ENCODE measurements at regions not wholly inside any gene's neighbourhood (a gene's known extent, or its start where the extent isn't known, plus 50 kb on each side); places are given as distances from the start of the nearest gene placed in this dataset.

GRCh38 chr7:85426487-85426960, 239.7 kb upstream of the SEMA3D start:
- no peaks in the 10 kb centered on the region for H3K4me1 ChIP-seq
- H3K9me3 ChIP-seq, result no peaks in the 10 kb centered on the region
- ATAC-seq (no peak), FAIRE-seq (no peak), DNase-seq (ENCODE audit: low read depth in 1 of 2, low spot score in 1 of 2) (peak in 1 of 2 experiments; percentile 1)
- H3K4me2 ChIP-seq, result no peak overlapping the region
- CTCF ChIA-PET, result no interaction called here
- no peak overlapping the region for H3K27ac ChIP-seq
- POLR2A ChIA-PET, result no interaction called here
- no peak for TF ChIP-seq FOXS1 (CRISPR knock-in tag; IDR thresholded peaks at IDR 0.05)
- no peak for TF ChIP-seq RFX5 (IDR thresholded peaks at IDR 0.05)
- no peak for TF ChIP-seq HOXA7 (CRISPR knock-in tag; IDR thresholded peaks at IDR 0.05)
- no peak for TF ChIP-seq ELK1 (IDR thresholded peaks at IDR 0.05; ENCODE audit: low read depth, low read length)
- WGBS (ENCODE audit: missing lambda C conversion rate), result 52% methylated on average over 2 of the region's 2 CpGs
- no peak overlapping the region for H3K4me3 ChIP-seq

DNA sequence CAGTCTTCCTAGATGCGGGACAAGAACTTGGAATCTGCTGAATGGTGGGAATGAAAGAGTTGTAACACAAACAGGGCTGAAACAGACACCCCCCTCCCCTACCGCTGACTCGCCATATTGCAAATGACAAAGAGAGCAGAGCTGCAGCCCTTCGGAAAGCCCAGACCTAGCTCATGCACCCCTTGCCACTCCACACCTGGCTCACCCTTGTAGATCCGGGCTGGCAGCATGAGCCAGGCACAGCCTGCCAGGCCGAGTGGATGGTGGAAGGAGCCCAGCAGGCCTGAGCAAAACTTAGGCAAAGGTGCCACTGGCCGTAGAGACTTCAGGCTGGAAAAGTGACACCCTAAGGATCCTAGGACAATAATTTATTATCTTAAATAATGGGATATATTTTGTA, 237.4 kb upstream of the SEMA3D start:
- WGBS (ENCODE audit: missing lambda C conversion rate), result 56% methylated on average over 7 of the region's 7 CpGs
- POLR2A ChIA-PET, result no interaction called here
- no peak; a peak in 1 of 6 replicates for ATAC-seq
- H3K4me1 ChIP-seq, result no peaks in the 10 kb centered on the region
- no peak overlapping the region for H3K4me2 ChIP-seq
- FAIRE-seq, result no peak
- TF ChIP-seq CBX2 (IDR thresholded peaks at IDR 0.05; ENCODE audit: borderline replicate concordance, low read depth) (no peak), POLR2AphosphoS2 (conservative IDR thresholded peaks at IDR 0.05; ENCODE audit: low read length) (no peak), HMGXB4 (CRISPR knock-in tag; IDR thresholded peaks at IDR 0.05; ENCODE audit: borderline replicate concordance) (no peak), MAZ (IDR thresholded peaks at IDR 0.05; ENCODE audit: borderline replicate concordance, low read depth, low read length) (no peak), HES2 (IDR thresholded peaks at IDR 0.05) (no peak), SMC3 (IDR thresholded peaks at IDR 0.05) (no peak), GATA3 (IDR thresholded peaks at IDR 0.05; ENCODE audit: borderline replicate concordance) (no peak), PHF8 (IDR thresholded peaks at IDR 0.05; ENCODE audit: borderline replicate concordance, low read depth) (no peak), HDAC2 (IDR thresholded peaks at IDR 0.05) (no peak), FOSL2 (IDR thresholded peaks at IDR 0.05) (no peak), FOSL2 (CRISPR knock-in tag; IDR thresholded peaks at IDR 0.05) (no peak)
- TF ChIP-seq, protein P1, sequence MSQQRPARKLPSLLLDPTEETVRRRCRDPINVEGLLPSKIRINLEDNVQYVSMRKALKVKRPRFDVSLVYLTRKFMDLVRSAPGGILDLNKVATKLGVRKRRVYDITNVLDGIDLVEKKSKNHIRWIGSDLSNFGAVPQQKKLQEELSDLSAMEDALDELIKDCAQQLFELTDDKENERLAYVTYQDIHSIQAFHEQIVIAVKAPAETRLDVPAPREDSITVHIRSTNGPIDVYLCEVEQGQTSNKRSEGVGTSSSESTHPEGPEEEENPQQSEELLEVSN (IDR thresholded peaks at IDR 0.05; ENCODE audit: borderline replicate concordance, low read depth), result no peak
- no peak overlapping the region for H3K4me3 ChIP-seq
- H3K27ac ChIP-seq, result no peak overlapping the region
- no peak for DNase-seq (ENCODE audit: low read depth in 1 of 2, low spot score in 1 of 2)
- CTCF ChIA-PET, result no interaction called here
- H3K9me3 ChIP-seq, result no peaks in the 10 kb centered on the region

GRCh38 chr7:85423209-85423895, 236.5 kb upstream of the SEMA3D start:
- H3K4me2 ChIP-seq, result no peak overlapping the region
- WGBS (ENCODE audit: missing lambda C conversion rate), result 86% methylated on average over 12 of the region's 21 CpGs
- DNase-seq (ENCODE audit: low read depth in 1 of 2, low spot score in 1 of 2) (no peak), FAIRE-seq (no peak), ATAC-seq (no peak)
- ChIA-PET CTCF (no interaction called here), POLR2A (no interaction called here)
- no peaks in the 10 kb centered on the region for H3K9me3 ChIP-seq
- H3K27ac ChIP-seq, result no peak overlapping the region
- TF ChIP-seq, protein P2, sequence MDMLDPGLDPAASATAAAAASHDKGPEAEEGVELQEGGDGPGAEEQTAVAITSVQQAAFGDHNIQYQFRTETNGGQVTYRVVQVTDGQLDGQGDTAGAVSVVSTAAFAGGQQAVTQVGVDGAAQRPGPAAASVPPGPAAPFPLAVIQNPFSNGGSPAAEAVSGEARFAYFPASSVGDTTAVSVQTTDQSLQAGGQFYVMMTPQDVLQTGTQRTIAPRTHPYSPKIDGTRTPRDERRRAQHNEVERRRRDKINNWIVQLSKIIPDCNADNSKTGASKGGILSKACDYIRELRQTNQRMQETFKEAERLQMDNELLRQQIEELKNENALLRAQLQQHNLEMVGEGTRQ (IDR thresholded peaks at IDR 0.05), result no peak
- TF ChIP-seq MAFK (IDR thresholded peaks at IDR 0.05; ENCODE audit: partially characterized antibody) (no peak), CHD4 (IDR thresholded peaks at IDR 0.05; ENCODE audit: borderline replicate concordance) (no peak)
- no peaks in the 10 kb centered on the region for H3K4me1 ChIP-seq
- H3K4me3 ChIP-seq, result no peak overlapping the region

All from A549 (cell line).